HG03060 (cell line): ENCODE measurements at regions not wholly inside any gene's neighbourhood (a gene's known extent, or its start where the extent isn't known, plus 50 kb on each side); places are given as distances from the start of the nearest gene placed in this dataset.

Experiments used
- ATAC-seq: cut with Tn5 transposase; IDR thresholded peaks from one replicate; pipeline ENCODE4 v1.9.1; 2021; ENCODE audit warnings: low read depth, moderate number of reproducible peaks; ENCODE audit not compliant: unreplicated experiment

DNA sequence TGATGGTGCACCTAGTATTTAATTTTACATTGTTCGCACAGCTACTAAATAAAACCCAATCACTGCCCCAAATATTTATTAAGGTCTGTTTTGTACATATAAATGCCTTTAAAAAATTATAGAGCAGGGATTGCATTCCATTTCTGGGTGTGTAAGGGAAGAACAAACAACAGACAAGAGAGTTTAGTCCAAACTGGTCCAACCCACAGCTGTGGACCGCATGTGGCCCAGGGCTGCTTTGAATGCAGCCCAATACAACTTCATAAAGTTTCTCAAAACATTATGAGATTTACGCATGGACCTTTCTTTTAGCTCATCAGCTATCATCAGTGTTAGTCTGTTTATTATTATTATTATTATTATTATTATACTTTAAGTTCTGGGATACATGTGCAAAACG lies 114.8 kb upstream of the LRATD1 start:
- ATAC-seq, result no peak

DNA sequence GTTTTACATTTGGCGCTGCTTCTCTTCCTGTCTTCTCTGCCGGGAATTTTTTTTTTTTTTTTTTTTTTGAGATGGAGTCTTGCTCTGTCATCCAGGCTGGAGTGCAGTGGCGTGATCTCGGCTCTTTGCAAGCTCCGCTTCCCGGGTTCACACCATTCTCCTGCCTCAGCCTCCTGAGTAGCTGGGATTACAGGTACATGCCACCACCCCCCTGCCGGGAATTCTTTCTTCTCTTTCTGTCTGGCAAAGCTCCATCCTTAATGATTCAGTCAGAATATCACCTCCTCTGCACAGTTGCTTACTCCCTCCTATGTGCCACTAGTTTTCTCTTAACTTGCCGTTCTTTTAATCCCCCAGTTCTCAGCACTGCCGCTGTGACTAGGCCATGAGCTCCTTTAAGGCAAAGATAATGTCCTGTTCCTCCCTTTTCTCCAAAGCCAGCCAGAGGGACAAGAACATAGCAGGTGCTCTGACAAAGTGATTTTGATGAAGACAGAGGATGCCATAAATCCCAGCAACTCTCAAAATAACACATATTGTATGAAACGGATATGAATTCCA lies 112.1 kb upstream of the LRATD1 start:
- no peak for ATAC-seq

DNA sequence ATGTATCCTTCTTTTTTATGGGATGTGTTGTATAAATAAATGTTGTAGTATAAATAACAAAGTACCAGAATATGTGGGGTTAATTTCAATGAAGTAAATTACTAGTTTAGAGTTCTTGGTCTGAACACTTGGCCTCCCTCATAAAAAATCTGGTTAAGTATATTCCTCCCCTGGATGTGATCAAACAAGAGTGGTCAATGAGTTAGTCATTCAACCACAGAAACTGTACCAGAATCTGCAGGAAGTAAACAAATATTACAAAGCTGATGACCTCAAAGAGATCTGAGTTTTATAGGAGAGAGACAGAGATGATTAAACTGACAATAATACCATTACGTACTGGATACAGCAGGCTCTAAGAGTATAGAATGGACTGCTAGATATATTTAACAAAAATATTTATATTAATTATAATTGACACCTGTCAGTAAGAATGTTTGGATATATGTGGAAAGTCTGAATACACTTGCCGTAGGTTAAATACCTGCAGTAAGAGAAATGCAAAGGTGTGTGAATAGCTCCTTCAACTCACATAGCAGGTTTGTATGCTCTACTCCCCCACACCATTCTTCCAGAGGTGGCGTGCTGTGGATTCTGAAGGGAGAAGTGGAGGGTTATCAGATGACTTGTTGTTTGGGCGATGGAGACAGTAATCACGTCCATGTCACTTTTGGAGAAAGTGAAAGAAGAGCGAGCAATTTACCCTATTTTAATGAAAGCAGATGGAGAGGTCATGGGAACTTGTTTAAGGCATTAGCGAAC lies 108.3 kb upstream of the LRATD1 start:
- no peak for ATAC-seq

DNA sequence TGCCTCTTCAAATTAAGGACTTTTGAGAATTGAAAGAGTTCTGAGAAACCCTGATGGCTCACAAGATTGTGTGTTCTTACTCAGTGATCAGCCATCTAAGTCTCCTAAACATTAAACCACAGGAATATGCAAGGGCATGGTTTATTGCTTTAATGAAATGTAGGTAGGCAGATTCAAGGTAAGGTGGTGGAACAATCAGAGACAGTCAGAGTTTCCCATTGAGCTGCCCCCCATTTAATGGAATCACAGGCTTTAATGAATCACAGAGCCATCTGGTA lies 107.8 kb upstream of the LRATD1 start:
- ATAC-seq, result no peak

DNA sequence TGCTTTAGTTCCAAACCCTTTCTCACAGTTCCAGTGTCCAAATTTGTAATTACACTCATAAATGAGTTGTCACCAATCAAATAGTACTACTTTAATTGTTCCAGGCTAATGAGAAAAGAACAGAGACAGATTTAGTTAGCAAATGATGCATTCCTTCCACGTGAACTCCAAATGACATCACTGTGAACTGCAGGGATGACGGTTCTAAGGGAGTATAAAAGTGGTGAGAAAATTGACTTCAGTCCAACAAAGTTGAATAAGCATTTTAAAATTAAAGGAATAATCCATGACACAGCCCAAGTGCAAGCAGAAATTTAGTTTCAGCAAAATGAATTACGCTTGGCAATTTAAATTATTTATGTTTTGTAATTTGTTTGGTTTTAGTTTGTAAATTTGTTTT lies 102.0 kb upstream of the LRATD1 start:
- ATAC-seq, result no peak

DNA sequence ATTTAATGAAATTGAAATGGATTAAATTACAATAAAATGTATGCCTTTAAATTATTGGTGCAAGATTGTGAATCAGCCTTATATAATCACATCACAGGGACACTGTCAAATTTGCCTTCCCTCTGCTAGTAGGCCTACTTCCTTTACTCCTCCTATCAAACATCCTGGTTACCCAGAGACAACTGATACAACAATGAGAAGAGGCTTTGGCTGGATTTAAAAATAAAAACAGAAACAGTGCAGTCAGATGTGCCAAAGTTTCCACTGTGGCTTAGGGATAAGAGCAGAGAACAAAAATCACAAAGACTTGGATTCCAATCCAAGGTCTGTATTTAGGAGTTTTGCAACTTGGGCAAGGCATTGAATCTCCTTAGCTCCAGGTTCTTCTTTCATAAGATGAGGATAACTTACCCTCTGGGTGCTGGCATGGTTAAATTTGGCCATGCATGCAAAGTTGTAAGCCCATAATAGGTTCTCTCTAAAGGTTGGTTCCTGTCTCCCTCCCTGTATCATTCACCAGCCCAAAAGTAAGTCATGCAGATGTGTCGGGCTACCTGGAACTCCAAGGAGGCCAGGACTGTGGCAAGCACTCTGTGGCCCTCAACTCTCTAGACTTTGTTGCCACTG lies 99.3 kb upstream of the LRATD1 start:
- ATAC-seq, result no peak

DNA sequence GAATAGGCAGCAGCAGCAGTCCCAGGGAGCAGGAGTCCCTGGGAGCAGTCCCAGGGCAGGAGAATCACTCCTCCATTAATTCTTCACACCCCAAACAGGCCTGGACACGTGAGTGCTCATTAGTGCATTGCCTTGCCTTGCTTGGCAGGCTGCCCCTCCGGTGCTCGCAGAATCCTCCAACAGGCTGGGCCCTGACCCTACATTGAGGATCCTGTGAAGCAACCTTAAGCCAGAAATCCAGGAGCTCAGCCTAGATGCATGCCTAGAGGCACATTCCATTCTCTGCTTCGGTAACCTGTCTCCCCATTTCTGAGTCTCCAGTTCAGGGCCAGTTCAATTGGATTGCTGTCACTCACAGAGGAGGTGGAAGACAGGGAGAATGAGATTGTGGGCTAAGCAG lies 97.4 kb upstream of the LRATD1 start:
- no peak for ATAC-seq

DNA sequence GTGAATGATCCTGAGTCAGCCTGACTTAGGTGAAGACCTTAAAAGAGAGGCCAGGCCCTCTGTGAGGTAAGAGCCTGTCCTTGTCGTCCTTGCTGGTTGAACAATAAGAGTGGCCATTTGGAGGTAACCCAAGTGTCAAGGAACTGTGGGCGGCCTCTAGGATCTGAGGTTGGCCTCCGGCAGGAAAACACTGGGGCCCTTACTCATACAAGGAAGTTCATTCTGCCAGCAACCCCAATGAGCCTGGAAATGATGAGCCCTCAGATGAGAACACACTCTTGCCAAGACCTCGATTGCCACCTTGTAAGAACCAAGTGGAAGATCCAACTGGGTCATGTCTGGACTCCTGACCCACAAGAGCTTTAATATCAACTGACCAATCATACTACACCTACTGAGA lies 95.5 kb upstream of the LRATD1 start:
- ATAC-seq, result no peak

DNA sequence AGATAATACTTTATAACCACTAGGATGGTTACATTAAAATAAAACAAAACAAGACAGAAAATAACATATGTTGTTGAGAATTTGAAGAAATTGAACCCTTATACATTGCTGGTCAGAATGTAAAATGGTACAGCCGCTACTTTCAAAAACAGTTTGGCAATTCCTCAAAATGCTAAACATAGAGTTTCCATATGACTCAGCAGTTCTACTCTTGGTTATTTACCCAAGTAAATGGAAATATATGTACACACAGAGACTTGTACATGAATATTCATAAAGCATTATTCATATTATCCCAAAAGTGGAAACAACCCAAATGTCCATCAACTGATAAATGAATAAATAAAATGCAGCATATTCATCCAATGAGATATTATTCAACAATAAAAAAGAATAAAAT lies 92.5 kb upstream of the LRATD1 start:
- ATAC-seq, result no peak

DNA sequence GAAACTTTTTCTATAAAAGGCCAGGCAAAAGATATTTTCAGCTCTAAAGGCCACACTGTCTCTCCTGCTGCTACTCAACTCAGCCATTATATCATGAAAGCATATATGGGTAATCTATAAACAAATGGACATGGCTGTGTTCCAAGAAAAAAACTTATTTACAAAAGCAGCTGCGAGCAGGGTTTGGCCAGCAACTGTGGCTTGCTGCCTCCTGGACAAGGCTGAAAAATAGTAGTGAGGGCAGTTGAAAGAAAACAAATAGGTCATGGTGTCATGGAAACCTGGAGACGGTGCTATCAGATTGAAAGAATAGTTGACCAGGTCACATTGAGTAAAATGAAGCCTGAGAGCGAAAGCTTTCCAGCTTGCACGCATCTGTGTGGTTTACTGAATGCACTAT lies 89.2 kb upstream of the LRATD1 start:
- no peak for ATAC-seq

DNA sequence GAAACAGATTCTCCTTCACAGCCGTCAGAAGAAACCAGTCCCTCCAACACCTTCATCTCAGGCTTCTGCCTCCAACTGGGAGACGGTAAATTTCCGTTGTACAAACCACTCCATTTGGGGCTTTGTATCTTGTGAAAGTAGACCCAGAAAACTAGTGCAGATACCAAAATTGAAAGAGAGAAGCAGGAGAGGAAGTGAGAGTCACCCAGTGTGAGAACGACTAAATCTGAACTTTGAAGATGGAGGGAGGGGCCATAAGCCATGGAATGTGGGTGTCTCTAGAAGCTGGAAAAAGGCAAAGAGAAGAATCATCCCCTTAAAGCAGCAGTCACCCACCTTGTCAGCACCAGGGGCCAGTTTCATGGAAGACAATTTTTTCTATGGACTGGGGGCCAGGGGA lies 88.3 kb upstream of the LRATD1 start:
- no peak for ATAC-seq

DNA sequence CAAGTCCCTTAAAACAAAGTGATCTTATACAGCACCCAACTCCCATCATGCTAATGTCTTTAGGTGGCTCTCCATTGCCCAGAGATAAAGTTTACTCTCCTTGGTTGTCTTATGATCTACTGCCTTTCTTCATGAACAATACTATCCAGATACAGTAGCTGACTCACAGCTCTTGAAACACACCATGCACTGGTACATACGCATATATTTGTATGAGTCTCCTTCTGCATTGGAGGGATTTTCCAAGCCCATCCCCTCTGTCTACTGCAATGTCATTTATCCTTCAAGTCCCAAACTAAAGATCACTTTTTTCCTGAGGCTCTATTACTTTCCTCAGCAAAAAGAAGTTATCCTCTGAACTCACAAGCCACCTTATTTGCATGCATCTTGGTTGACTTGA lies 84.7 kb upstream of the LRATD1 start:
- ATAC-seq, result no peak

DNA sequence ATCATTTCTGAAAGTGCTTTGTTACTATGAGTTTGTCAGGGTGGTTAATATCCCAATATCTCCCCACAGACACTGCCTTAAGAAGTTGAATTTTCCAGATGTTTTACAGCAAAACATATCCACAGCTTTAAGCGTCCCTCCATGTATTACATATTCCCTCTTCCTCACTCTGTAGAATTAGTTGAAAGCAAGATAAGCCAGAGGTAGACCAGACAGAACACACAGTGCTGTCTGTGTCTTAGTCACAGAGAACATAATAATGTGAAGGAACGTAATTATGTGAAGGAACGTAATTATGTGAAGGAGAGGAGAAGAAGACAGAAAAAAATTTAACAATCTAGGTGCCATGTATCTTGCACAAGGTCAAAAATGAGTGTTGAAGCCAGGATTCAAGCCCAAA lies 81.9 kb upstream of the LRATD1 start:
- ATAC-seq, result no peak

DNA sequence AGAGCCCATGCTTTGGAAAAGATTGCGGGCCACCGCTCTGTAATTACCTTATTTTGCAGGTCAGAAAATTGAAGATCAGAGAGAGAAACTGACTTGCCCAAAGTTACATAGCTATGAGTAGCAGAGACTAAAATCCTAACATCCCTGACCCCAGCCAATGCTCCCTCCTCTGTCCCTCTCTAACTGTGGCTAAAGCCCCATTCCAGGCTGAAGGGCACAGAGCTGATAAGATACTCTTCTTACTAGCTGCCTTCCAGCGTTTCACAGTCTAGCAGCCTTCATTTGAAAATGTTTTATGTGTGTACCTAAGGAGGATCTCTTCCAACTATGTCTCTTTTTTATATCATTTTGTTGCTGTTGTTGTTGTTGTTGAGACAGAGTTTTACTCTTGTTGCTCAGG lies 81.4 kb upstream of the LRATD1 start:
- no peak for ATAC-seq

DNA sequence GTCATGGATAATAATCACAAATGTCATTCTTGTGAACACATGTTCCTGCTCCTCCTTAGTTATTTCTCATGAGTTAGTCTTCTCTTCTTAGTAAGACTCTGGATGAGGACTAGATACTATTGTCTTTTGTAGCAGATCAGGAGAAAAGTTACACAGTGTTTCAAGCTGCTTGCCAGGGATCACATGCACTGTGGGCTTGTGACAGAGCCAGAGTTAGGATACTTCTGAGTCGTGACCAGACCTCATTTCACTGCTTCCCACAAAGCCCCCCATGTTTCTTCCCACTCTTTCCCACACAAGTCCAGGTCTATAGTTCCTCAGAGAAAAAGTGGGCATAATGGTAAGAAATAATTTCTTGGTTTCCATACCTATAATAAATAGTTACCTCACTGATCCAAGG lies 80.2 kb upstream of the LRATD1 start:
- no peak for ATAC-seq

DNA sequence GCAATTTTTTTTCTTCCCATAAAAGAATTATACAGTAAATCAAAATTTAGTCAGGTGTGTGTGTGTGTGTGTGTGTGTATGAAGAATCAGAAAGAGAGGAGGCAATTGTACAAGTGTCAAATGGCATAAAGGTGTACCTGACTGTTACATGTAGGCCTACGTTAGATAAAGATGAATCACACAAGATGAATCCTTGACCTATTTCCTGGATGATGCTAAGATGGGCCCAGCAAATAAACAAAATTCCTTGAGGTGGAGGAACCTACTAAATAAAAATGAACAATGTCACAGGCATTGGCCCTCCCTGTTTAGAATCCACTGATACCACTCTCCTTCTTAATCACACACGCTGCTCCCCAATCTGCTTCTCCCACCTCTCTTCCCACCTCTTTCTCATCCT lies 79.7 kb upstream of the LRATD1 start:
- no peak for ATAC-seq

DNA sequence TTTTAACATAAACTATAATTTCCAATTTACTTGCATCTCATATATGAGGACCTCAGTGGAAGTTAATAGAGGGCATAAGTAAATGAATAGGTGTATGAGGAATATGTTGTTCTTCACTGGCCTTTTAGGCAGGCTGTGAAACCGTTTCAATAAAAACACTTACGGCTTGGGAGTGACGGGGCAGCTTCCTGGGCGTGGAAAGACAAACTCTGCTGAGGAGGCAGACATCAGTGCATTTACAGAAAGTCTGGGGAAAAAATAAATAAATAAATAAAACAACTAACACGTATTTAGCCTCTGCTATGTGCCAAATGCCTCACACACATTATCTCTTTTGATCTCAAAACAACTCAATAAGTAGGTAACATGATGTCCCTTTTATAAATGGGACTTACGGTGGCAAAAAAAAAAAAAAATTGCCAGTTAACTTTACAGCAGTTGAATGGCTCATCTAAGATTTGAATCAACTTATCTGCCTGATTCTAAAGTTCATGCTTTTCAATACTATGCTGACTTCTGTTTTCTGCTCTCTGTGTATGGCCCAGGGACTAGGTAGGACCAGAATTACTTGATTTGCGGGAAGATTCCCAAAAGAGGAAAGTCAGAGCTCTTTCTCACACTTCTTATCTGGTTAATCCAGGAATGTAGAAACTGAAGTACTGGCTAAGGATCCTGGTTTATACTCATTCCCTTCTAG lies 77.5 kb upstream of the LRATD1 start:
- ATAC-seq, result no peak

DNA sequence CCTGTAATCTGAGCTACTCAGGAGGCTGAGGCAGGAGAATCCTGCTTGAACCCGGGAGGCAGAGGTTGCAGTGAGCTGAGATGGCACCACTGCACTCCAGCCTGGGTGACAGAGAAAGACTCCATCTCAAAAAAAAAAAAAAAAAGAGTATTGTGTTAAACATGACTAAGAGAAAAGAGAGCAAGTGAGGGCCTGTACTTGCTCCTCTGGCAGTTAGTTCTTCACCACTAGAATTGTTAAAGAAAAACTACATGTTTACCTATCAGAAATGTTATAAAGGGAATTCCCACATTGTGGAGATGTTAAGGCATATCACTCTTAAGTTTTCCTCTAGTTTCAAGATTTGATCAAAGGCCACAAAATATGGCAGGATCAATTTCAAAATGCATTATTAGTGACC lies 75.4 kb upstream of the LRATD1 start:
- ATAC-seq, result no peak

DNA sequence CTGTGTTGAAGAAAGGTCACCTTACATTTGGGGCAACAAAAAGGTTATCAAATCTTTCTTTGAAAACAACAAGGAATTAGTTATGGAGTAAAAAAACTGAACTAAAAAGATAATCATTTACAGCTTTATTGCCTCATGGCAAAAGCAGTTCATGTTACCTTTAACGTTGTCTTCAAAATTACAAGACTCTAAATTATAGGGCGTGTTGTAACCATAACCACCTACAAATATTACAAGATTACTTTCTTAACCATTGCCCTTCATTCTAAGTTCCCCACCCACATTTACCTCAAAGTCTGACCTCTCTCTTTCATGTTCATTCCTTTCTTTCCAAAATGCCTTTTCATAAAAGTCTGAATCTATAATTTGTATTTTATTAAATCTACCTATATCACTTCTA lies 74.6 kb upstream of the LRATD1 start:
- no peak for ATAC-seq

DNA sequence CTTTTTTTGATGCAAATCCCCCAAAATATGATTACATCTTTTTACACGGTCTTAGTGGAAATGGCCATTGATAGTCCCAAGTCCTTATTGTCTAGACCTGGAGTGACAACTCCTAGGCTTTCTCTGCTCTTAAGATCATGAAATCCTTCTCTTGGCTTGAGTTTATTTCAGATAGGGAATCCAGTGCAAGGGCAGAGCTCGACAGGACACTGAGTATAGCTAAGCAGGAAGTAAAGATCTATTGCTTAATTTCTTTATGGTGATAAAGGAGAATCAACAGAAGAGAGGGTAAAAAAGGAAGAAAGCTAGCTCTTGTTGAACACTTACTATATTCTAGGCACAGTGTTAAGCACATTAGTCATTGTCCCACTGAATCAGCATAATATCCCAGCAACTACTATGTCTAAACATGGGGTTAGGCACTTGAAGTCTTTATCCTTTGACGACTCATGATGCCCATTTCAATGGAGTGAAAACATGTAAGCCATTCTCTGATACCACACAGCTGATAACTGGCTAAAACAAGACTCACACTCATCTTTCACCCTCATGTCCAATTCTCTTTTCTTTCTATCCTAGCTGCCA lies 74.1 kb upstream of the LRATD1 start:
- ATAC-seq, result no peak

DNA sequence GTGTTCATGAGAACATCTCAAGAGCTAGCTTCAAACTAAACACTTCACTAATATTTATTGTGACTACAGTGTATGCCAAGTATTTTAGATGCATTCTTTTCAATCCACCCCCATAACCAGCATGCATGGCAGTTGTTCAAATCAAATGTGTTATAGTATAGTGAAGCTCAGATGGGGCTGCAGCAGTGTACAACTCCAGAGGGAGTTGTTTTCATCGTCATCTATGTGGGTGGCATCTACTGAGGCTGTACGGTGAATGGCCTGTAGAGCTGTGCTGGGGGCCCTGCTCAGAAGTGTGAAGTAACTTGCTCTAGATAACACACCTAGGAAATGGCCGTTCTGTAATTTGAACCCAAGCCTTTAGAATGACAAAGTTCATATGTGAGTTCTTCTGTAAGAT lies 71.8 kb upstream of the LRATD1 start:
- ATAC-seq, result no peak

DNA sequence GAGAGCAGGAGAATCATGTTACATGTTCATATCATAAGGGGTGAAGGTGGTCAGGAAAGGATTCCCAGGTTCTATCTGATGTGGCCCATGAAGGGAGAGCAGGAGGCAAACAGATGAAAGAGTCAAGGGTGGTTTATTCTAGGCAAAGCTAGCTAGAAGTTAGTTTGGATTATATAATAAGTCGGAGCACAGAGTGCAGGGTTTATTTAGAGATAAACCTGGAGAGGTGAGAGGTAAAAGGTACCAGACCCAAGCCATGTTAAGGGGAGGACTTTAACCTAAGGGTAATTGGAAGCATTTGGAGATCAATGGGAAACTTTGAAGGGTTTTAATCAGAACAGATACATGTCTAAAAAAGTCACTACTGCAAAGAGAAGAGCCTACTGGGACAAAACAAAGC lies 69.2 kb upstream of the LRATD1 start:
- ATAC-seq, result no peak
